ENCODE measurements at regions not wholly inside any gene's neighbourhood (a gene's known extent, or its start where the extent isn't known, plus 50 kb on each side); places are given as distances from the start of the nearest gene placed in this dataset.

GRCh38 chr15:25624504-25625177, 185.8 kb upstream of the UBE3A start:
- DNase-seq = no peak
- no peak for ATAC-seq
- H3K4me3 ChIP-seq (ENCODE audit: low read length) = no peak overlapping the region
- no peaks in the 10 kb centered on the region for H3K36me3 ChIP-seq (ENCODE audit: control insufficient read depth in 2 of 3, insufficient read depth in 3 of 3, low read length in 3 of 3)
- H3K27ac ChIP-seq (ENCODE audit: low read depth, low read length) = no peak overlapping the region
- ChIA-PET CTCF (no interaction called here), POLR2A (no interaction called here)
- H3K4me3 Mint-ChIP-seq = no peak overlapping the region
- peaks cover 4 to 22% (median 9%) of the 10 kb centered on the region in 5 donors for H3K27me3 Mint-ChIP-seq
- intact Hi-C loops (cut with micrococcal nuclease) = no loop called here
- no peaks in the 10 kb centered on the region for H3K9me3 ChIP-seq (ENCODE audit: control insufficient read depth in 2 of 3, low read length in 3 of 3)
- H3K4me1 Mint-ChIP-seq = no peaks in the 10 kb centered on the region
- H3K9me3 Mint-ChIP-seq = peaks cover 0 to 12% (median 5%) of the 10 kb centered on the region in 11 donors
- H3K4me1 ChIP-seq (ENCODE audit: control insufficient read depth in 2 of 2, insufficient read depth in 2 of 2, low read length in 2 of 2) = no peaks in the 10 kb centered on the region
- H3K27me3 ChIP-seq (ENCODE audit: control insufficient read depth in 2 of 2, insufficient read depth in 2 of 2, low read length in 2 of 2) = no peaks in the 10 kb centered on the region
- no peak overlapping the region for H3K27ac Mint-ChIP-seq
- no peaks in the 10 kb centered on the region for H3K36me3 Mint-ChIP-seq

GRCh38 chr15:25623708-25624107, 184.9 kb upstream of the UBE3A start:
- no peak overlapping the region for H3K4me3 ChIP-seq (ENCODE audit: low read length)
- Mint-ChIP-seq H3K9me3 (peaks cover 0 to 5% (median 3%) of the 10 kb centered on the region in 11 donors), H3K4me1 (no peaks in the 10 kb centered on the region), H3K4me3 (no peak overlapping the region), H3K27ac (no peak overlapping the region), H3K27me3 (peaks cover 0 to 22% (median 5%) of the 10 kb centered on the region in 5 donors), H3K36me3 (no peaks in the 10 kb centered on the region)
- H3K27me3 ChIP-seq (ENCODE audit: control insufficient read depth in 2 of 2, insufficient read depth in 2 of 2, low read length in 2 of 2) = no peaks in the 10 kb centered on the region
- no peak overlapping the region for H3K27ac ChIP-seq (ENCODE audit: low read depth, low read length)
- H3K4me1 ChIP-seq (ENCODE audit: control insufficient read depth in 2 of 2, insufficient read depth in 2 of 2, low read length in 2 of 2) = no peaks in the 10 kb centered on the region
- no peaks in the 10 kb centered on the region for H3K36me3 ChIP-seq (ENCODE audit: control insufficient read depth in 2 of 3, insufficient read depth in 3 of 3, low read length in 3 of 3)
- CTCF ChIA-PET = no interaction called here
- intact Hi-C loops (cut with micrococcal nuclease) = no loop called here
- no peak for ATAC-seq
- H3K9me3 ChIP-seq (ENCODE audit: control insufficient read depth in 2 of 3, low read length in 3 of 3) = no peaks in the 10 kb centered on the region
- POLR2A ChIA-PET = no interaction called here
- no peak for DNase-seq

- no peak for ATAC-seq
- no peaks in the 10 kb centered on the region for H3K4me1 ChIP-seq (ENCODE audit: control insufficient read depth in 2 of 2, insufficient read depth in 2 of 2, low read length in 2 of 2)
- Mint-ChIP-seq H3K36me3 (no peaks in the 10 kb centered on the region), H3K4me1 (no peaks in the 10 kb centered on the region), H3K9me3 (peaks cover 0 to 9% (median 2%) of the 10 kb centered on the region in 11 donors), H3K4me3 (no peak overlapping the region), H3K27ac (no peak overlapping the region), H3K27me3 (peaks cover 0 to 22% (median 3%) of the 10 kb centered on the region in 5 donors)
- no peaks in the 10 kb centered on the region for H3K27me3 ChIP-seq (ENCODE audit: control insufficient read depth in 2 of 2, insufficient read depth in 2 of 2, low read length in 2 of 2)
- no peak overlapping the region for H3K4me3 ChIP-seq (ENCODE audit: low read length)
- POLR2A ChIA-PET = no interaction called here
- H3K27ac ChIP-seq (ENCODE audit: low read depth, low read length) = no peak overlapping the region
- DNase-seq = no peak
- CTCF ChIA-PET = interaction anchor here (0.7 kb wide), 1 partner anchor 27 kb away, joined by 3 read pairs; no protein-coding TSS in a partner anchor
- no peaks in the 10 kb centered on the region for H3K36me3 ChIP-seq (ENCODE audit: control insufficient read depth in 2 of 3, insufficient read depth in 3 of 3, low read length in 3 of 3)
- no peaks in the 10 kb centered on the region for H3K9me3 ChIP-seq (ENCODE audit: control insufficient read depth in 2 of 3, low read length in 3 of 3)
- intact Hi-C loops (cut with micrococcal nuclease) = no loop called here
These were observed 181.6 kb upstream of the UBE3A start for GRCh38 chr15:25620466-25620865.

- Histone ChIP-seq H3K27ac (ENCODE audit: low read depth, low read length) (no peak overlapping the region), H3K9me3 (ENCODE audit: control insufficient read depth in 2 of 3, low read length in 3 of 3) (no peaks in the 10 kb centered on the region), H3K27me3 (ENCODE audit: control insufficient read depth in 2 of 2, insufficient read depth in 2 of 2, low read length in 2 of 2) (no peaks in the 10 kb centered on the region), H3K4me1 (ENCODE audit: control insufficient read depth in 2 of 2, insufficient read depth in 2 of 2, low read length in 2 of 2) (no peaks in the 10 kb centered on the region), H3K4me3 (ENCODE audit: low read length) (no peak overlapping the region), H3K36me3 (ENCODE audit: control insufficient read depth in 2 of 3, insufficient read depth in 3 of 3, low read length in 3 of 3) (no peaks in the 10 kb centered on the region)
- H3K9me3 Mint-ChIP-seq = peaks cover 0 to 9% (median 2%) of the 10 kb centered on the region in 11 donors
- POLR2A ChIA-PET = no interaction called here
- DNase-seq (no peak), ATAC-seq (no peak)
- H3K4me3 Mint-ChIP-seq = no peak overlapping the region
- intact Hi-C loops (cut with micrococcal nuclease) = no loop called here
- H3K4me1 Mint-ChIP-seq = no peaks in the 10 kb centered on the region
- CTCF ChIA-PET = no interaction called here
- H3K27me3 Mint-ChIP-seq = peaks cover 0 to 20% (median 3%) of the 10 kb centered on the region in 5 donors
- no peak overlapping the region for H3K27ac Mint-ChIP-seq
- H3K36me3 Mint-ChIP-seq = no peaks in the 10 kb centered on the region
These were observed 180.9 kb upstream of the UBE3A start for GRCh38 chr15:25619761-25620160.

- ATAC-seq (no peak), DNase-seq (no peak)
- Mint-ChIP-seq H3K9me3 (peaks cover 0 to 9% (median 2%) of the 10 kb centered on the region in 11 donors), H3K4me3 (no peak overlapping the region), H3K27me3 (peaks cover 0 to 15% (median 3%) of the 10 kb centered on the region in 5 donors), H3K27ac (no peak overlapping the region), H3K4me1 (no peaks in the 10 kb centered on the region), H3K36me3 (no peaks in the 10 kb centered on the region)
- Histone ChIP-seq H3K27ac (ENCODE audit: low read depth, low read length) (no peak overlapping the region), H3K4me3 (ENCODE audit: low read length) (no peak overlapping the region), H3K9me3 (ENCODE audit: control insufficient read depth in 2 of 3, low read length in 3 of 3) (no peaks in the 10 kb centered on the region), H3K36me3 (ENCODE audit: control insufficient read depth in 2 of 3, insufficient read depth in 3 of 3, low read length in 3 of 3) (no peaks in the 10 kb centered on the region), H3K4me1 (ENCODE audit: control insufficient read depth in 2 of 2, insufficient read depth in 2 of 2, low read length in 2 of 2) (no peaks in the 10 kb centered on the region), H3K27me3 (ENCODE audit: control insufficient read depth in 2 of 2, insufficient read depth in 2 of 2, low read length in 2 of 2) (no peaks in the 10 kb centered on the region)
- intact Hi-C loops (cut with micrococcal nuclease) = no loop called here
- POLR2A ChIA-PET = no interaction called here
- CTCF ChIA-PET = no interaction called here
These were observed 180.3 kb upstream of the UBE3A start for GRCh38 chr15:25619076-25619475.

GRCh38 chr15:25618161-25618560, 179.3 kb upstream of the UBE3A start:
- intact Hi-C loops (cut with micrococcal nuclease) = no loop called here

GRCh38 chr15:25616471-25616870, 177.6 kb upstream of the UBE3A start:
- Histone ChIP-seq H3K9me3 (ENCODE audit: control insufficient read depth in 2 of 3, low read length in 3 of 3) (no peaks in the 10 kb centered on the region), H3K27ac (ENCODE audit: low read depth, low read length) (no peak overlapping the region), H3K4me1 (ENCODE audit: control insufficient read depth in 2 of 2, insufficient read depth in 2 of 2, low read length in 2 of 2) (no peaks in the 10 kb centered on the region), H3K4me3 (ENCODE audit: low read length) (no peak overlapping the region), H3K36me3 (ENCODE audit: control insufficient read depth in 2 of 3, insufficient read depth in 3 of 3, low read length in 3 of 3) (no peaks in the 10 kb centered on the region), H3K27me3 (ENCODE audit: control insufficient read depth in 2 of 2, insufficient read depth in 2 of 2, low read length in 2 of 2) (no peaks in the 10 kb centered on the region)
- ChIA-PET CTCF (no interaction called here), POLR2A (no interaction called here)
- intact Hi-C loops (cut with micrococcal nuclease) = no loop called here
- Mint-ChIP-seq H3K9me3 (peaks cover 0 to 9% (median 3%) of the 10 kb centered on the region in 11 donors), H3K4me3 (no peak overlapping the region), H3K27me3 (peaks cover 0 to 20% (median 3%) of the 10 kb centered on the region in 5 donors), H3K27ac (no peak overlapping the region), H3K36me3 (no peaks in the 10 kb centered on the region), H3K4me1 (no peaks in the 10 kb centered on the region)
- DNase-seq (no peak), ATAC-seq (no peak)

More at GRCh38 chr15:25618161-25618560, 179.3 kb upstream of the UBE3A start:
- no peak overlapping the region for H3K27ac Mint-ChIP-seq
- POLR2A ChIA-PET = no interaction called here
- ATAC-seq = no peak
- CTCF ChIA-PET = no interaction called here
- DNase-seq = no peak
- no peak overlapping the region for H3K27ac ChIP-seq (ENCODE audit: low read depth, low read length)
- H3K27me3 ChIP-seq (ENCODE audit: control insufficient read depth in 2 of 2, insufficient read depth in 2 of 2, low read length in 2 of 2) = no peaks in the 10 kb centered on the region
- H3K27me3 Mint-ChIP-seq = peaks cover 0 to 14% (median 3%) of the 10 kb centered on the region in 5 donors
- H3K4me3 Mint-ChIP-seq = no peak overlapping the region
- H3K9me3 ChIP-seq (ENCODE audit: control insufficient read depth in 2 of 3, low read length in 3 of 3) = no peaks in the 10 kb centered on the region
- no peak overlapping the region for H3K4me3 ChIP-seq (ENCODE audit: low read length)
- no peaks in the 10 kb centered on the region for H3K36me3 ChIP-seq (ENCODE audit: control insufficient read depth in 2 of 3, insufficient read depth in 3 of 3, low read length in 3 of 3)
- H3K4me1 ChIP-seq (ENCODE audit: control insufficient read depth in 2 of 2, insufficient read depth in 2 of 2, low read length in 2 of 2) = no peaks in the 10 kb centered on the region
- H3K4me1 Mint-ChIP-seq = no peaks in the 10 kb centered on the region
- H3K9me3 Mint-ChIP-seq = peaks cover 0 to 9% (median 2%) of the 10 kb centered on the region in 11 donors
- no peaks in the 10 kb centered on the region for H3K36me3 Mint-ChIP-seq
